Skeletal muscle satellite cell (primary cell): ENCODE measurements at regions not wholly inside any gene's neighbourhood (a gene's known extent, or its start where the extent isn't known, plus 50 kb on each side); places are given as distances from the start of the nearest gene placed in this dataset.

Experiments
- H3K27me3 ChIP-seq: 2 replicates; pipeline ENCODE4 v1.7.0; 2013; ENCODE audit warnings: low read length; ENCODE audit not compliant: control insufficient read depth, insufficient read depth
- H3K36me3 ChIP-seq: 2 replicates; pipeline ENCODE4 v1.7.0; 2013; ENCODE audit warnings: mild to moderate bottlenecking, control low read depth, low read length; ENCODE audit not compliant: insufficient read depth
- H3K4me1 ChIP-seq: 2 replicates; pipeline ENCODE4 v1.7.0; 2013; ENCODE audit warnings: low read length; ENCODE audit not compliant: control insufficient read depth, insufficient read depth
- H3K4me2 ChIP-seq: 2 replicates; pipeline ENCODE4 v1.7.0; 2013; ENCODE audit warnings: mild to moderate bottlenecking, low read length
- H3K4me3 ChIP-seq: 2 replicates; pipeline ENCODE4 v1.7.0; 2013; ENCODE audit warnings: low read length
- H3K9ac ChIP-seq: 2 replicates; pipeline ENCODE4 v1.7.0; 2013; ENCODE audit warnings: mild to moderate bottlenecking, low read depth, low read length, moderate library complexity
- H3K9me3 ChIP-seq: replicated peaks from 2 replicates; pipeline ENCODE4 v1.7.0; 2013; ENCODE audit warnings: mild to moderate bottlenecking, control low read depth, low read length

- peaks cover 21% of the 10 kb centered on the region for H3K9me3 ChIP-seq
- H3K9ac ChIP-seq: no peak overlapping the region
- no peaks in the 10 kb centered on the region for H3K4me1 ChIP-seq
- no peaks in the 10 kb centered on the region for H3K36me3 ChIP-seq
- H3K4me3 ChIP-seq: no peak overlapping the region
- no peaks in the 10 kb centered on the region for H3K27me3 ChIP-seq
- H3K4me2 ChIP-seq: no peak overlapping the region
Observed at GRCh38 chr10:130396044-130396443, 259.9 kb downstream of the GLRX3 start.

- Histone ChIP-seq H3K36me3 (no peaks in the 10 kb centered on the region), H3K4me2 (no peak overlapping the region), H3K9me3 (peaks cover 10% of the 10 kb centered on the region), H3K4me3 (no peak overlapping the region), H3K27me3 (no peaks in the 10 kb centered on the region), H3K9ac (no peak overlapping the region), H3K4me1 (no peaks in the 10 kb centered on the region)
Observed at GRCh38 chr10:130398090-130398994, 262.2 kb downstream of the GLRX3 start.

GRCh38 chr10:130399425-130399950, 263.3 kb downstream of the GLRX3 start:
- Histone ChIP-seq H3K27me3 (no peaks in the 10 kb centered on the region), H3K4me3 (no peak overlapping the region), H3K9ac (no peak overlapping the region), H3K4me2 (no peak overlapping the region), H3K36me3 (no peaks in the 10 kb centered on the region), H3K4me1 (no peaks in the 10 kb centered on the region), H3K9me3 (peaks cover 8% of the 10 kb centered on the region)

- Histone ChIP-seq H3K9ac (no peak overlapping the region), H3K9me3 (peaks cover 8% of the 10 kb centered on the region), H3K4me3 (no peak overlapping the region), H3K27me3 (no peaks in the 10 kb centered on the region), H3K4me2 (no peak overlapping the region), H3K36me3 (no peaks in the 10 kb centered on the region), H3K4me1 (no peaks in the 10 kb centered on the region)
Observed at GRCh38 chr10:130400890-130401289, 264.7 kb downstream of the GLRX3 start.

- Histone ChIP-seq H3K9ac (no peak overlapping the region), H3K4me3 (no peak overlapping the region), H3K27me3 (no peaks in the 10 kb centered on the region), H3K36me3 (no peaks in the 10 kb centered on the region), H3K4me1 (no peaks in the 10 kb centered on the region), H3K9me3 (peaks cover 8% of the 10 kb centered on the region), H3K4me2 (no peak overlapping the region)
Observed at GRCh38 chr10:130401860-130402765, 265.9 kb downstream of the GLRX3 start.

GRCh38 chr10:130403153-130404075, 267.2 kb downstream of the GLRX3 start:
- Histone ChIP-seq H3K27me3 (no peaks in the 10 kb centered on the region), H3K36me3 (no peaks in the 10 kb centered on the region), H3K4me1 (no peaks in the 10 kb centered on the region), H3K9me3 (peaks cover 8% of the 10 kb centered on the region), H3K9ac (no peak overlapping the region), H3K4me2 (no peak overlapping the region), H3K4me3 (no peak overlapping the region)

GRCh38 chr10:130404476-130405055, 268.4 kb downstream of the GLRX3 start:
- Histone ChIP-seq H3K9me3 (peaks cover 6% of the 10 kb centered on the region), H3K27me3 (no peaks in the 10 kb centered on the region), H3K4me2 (no peak overlapping the region), H3K36me3 (no peaks in the 10 kb centered on the region), H3K9ac (no peak overlapping the region), H3K4me1 (no peaks in the 10 kb centered on the region), H3K4me3 (no peak overlapping the region)

GRCh38 chr10:130407052-130407451, 270.9 kb downstream of the GLRX3 start:
- Histone ChIP-seq H3K9ac (no peak overlapping the region), H3K4me2 (no peak overlapping the region), H3K36me3 (no peaks in the 10 kb centered on the region), H3K9me3 (peaks cover 12% of the 10 kb centered on the region), H3K4me1 (no peaks in the 10 kb centered on the region), H3K4me3 (no peak overlapping the region), H3K27me3 (no peaks in the 10 kb centered on the region)

GRCh38 chr10:130409331-130409730, 273.1 kb downstream of the GLRX3 start:
- peaks cover 12% of the 10 kb centered on the region for H3K9me3 ChIP-seq
- H3K27me3 ChIP-seq: no peaks in the 10 kb centered on the region
- H3K9ac ChIP-seq: no peak overlapping the region

GRCh38 chr10:130409931-130410330, 273.7 kb downstream of the GLRX3 start:
- peaks cover 12% of the 10 kb centered on the region for H3K9me3 ChIP-seq
- no peak overlapping the region for H3K9ac ChIP-seq
- no peaks in the 10 kb centered on the region for H3K27me3 ChIP-seq

More at GRCh38 chr10:130409331-130409730, 273.1 kb downstream of the GLRX3 start:
- H3K4me2 ChIP-seq: no peak overlapping the region
- no peaks in the 10 kb centered on the region for H3K36me3 ChIP-seq
- no peaks in the 10 kb centered on the region for H3K4me1 ChIP-seq
- no peak overlapping the region for H3K4me3 ChIP-seq

More at GRCh38 chr10:130409931-130410330, 273.7 kb downstream of the GLRX3 start:
- no peaks in the 10 kb centered on the region for H3K4me1 ChIP-seq
- no peak overlapping the region for H3K4me3 ChIP-seq
- no peaks in the 10 kb centered on the region for H3K36me3 ChIP-seq
- no peak overlapping the region for H3K4me2 ChIP-seq
